Stimulated activated CD8-positive, alpha-beta memory T cell treated with anti-CD3 and anti-CD28 coated beads, Interleukin-12 subunit alpha, Interleukin-12 subunit beta, amount 100 ng/mL, for 4 hours (primary cell): ENCODE measurements at regions not wholly inside any gene's neighbourhood (a gene's known extent, or its start where the extent isn't known, plus 50 kb on each side); places are given as distances from the start of the nearest gene placed in this dataset.

Experiments used
- DNase-seq: peaks from one replicate; pipeline ENCODE4 v3.0.0-alpha.2; 2020; ENCODE audit warnings: low read depth

GRCh38 chr18:60134806-60135205, 235.0 kb downstream of the PMAIP1 start:
- no peak for DNase-seq

GRCh38 chr18:60130284-60130683, 230.5 kb downstream of the PMAIP1 start:
- no peak for DNase-seq

- DNase-seq, result no peak
Observed at GRCh38 chr18:60123031-60123430, 223.2 kb downstream of the PMAIP1 start.

- DNase-seq, result no peak
Observed at GRCh38 chr18:60122339-60122738, 222.5 kb downstream of the PMAIP1 start.

- no peak for DNase-seq
Observed at GRCh38 chr18:60120231-60120750, 220.5 kb downstream of the PMAIP1 start.

- no peak for DNase-seq
Observed at GRCh38 chr18:60117321-60117720, 217.5 kb downstream of the PMAIP1 start.

GRCh38 chr18:60113396-60113795, 213.6 kb downstream of the PMAIP1 start:
- DNase-seq, result no peak

GRCh38 chr18:60112369-60112768, 212.6 kb downstream of the PMAIP1 start:
- no peak for DNase-seq

- DNase-seq, result no peak
Observed at GRCh38 chr18:60111525-60111924, 211.7 kb downstream of the PMAIP1 start.

GRCh38 chr18:60110836-60111235, 211.0 kb downstream of the PMAIP1 start:
- no peak for DNase-seq

GRCh38 chr18:60100778-60101177, 201.0 kb downstream of the PMAIP1 start:
- no peak for DNase-seq

GRCh38 chr18:60099709-60100108, 199.9 kb downstream of the PMAIP1 start:
- DNase-seq, result no peak

- no peak for DNase-seq
Observed at GRCh38 chr18:60096428-60096827, 196.6 kb downstream of the PMAIP1 start.

GRCh38 chr18:60092073-60092472, 192.3 kb downstream of the PMAIP1 start:
- DNase-seq, result no peak

- no peak for DNase-seq
Observed at GRCh38 chr18:60090170-60090569, 190.4 kb downstream of the PMAIP1 start.

GRCh38 chr18:60082790-60083189, 183.0 kb downstream of the PMAIP1 start:
- no peak for DNase-seq

GRCh38 chr18:60082282-60082681, 182.5 kb downstream of the PMAIP1 start:
- DNase-seq, result no peak

GRCh38 chr18:60075477-60075876, 175.7 kb downstream of the PMAIP1 start:
- no peak for DNase-seq

GRCh38 chr18:60070631-60071030, 170.8 kb downstream of the PMAIP1 start:
- no peak for DNase-seq

GRCh38 chr18:60069145-60069544, 169.3 kb downstream of the PMAIP1 start:
- DNase-seq, result no peak

- DNase-seq, result no peak
Observed at GRCh38 chr18:60067426-60068210, 167.8 kb downstream of the PMAIP1 start.

GRCh38 chr18:60066219-60066975, 166.6 kb downstream of the PMAIP1 start:
- no peak for DNase-seq

GRCh38 chr18:60064271-60064670, 164.5 kb downstream of the PMAIP1 start:
- no peak for DNase-seq
